HG03565 (cell line): ENCODE measurements at regions not wholly inside any gene's neighbourhood (a gene's known extent, or its start where the extent isn't known, plus 50 kb on each side); places are given as distances from the start of the nearest gene placed in this dataset.
A peak's percentile ranks its signal among the peaks of the same experiment; 100 is the strongest.

Experiments
- ATAC-seq: cut with Tn5 transposase; IDR thresholded peaks from one replicate; pipeline ENCODE4 v1.9.1; 2021; ENCODE audit warnings: mild to moderate bottlenecking, moderate library complexity; ENCODE audit not compliant: unreplicated experiment

GRCh38 chr14:65278589-65278988, 133.9 kb upstream of the FUT8 start:
- ATAC-seq: no peak

DNA sequence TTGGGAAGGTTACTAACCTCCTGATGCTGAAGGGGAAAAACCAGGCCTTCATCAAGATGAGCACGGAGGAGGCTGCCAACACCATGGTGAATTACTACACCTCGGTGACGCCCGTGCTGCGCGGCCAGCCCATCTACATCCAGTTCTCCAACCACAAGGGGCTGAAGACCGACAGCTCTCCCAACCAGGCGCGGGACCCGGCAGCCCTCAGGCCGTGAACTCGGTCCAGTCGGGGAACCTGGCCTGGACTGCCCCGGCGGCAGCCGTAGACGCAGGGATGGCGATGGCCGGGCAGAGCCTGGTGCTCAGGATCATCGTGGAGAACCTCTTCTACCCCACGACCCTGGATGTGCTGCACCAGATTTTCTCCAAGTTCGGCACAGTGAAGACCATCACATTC, 133.0 kb upstream of the FUT8 start:
- ATAC-seq: no peak

DNA sequence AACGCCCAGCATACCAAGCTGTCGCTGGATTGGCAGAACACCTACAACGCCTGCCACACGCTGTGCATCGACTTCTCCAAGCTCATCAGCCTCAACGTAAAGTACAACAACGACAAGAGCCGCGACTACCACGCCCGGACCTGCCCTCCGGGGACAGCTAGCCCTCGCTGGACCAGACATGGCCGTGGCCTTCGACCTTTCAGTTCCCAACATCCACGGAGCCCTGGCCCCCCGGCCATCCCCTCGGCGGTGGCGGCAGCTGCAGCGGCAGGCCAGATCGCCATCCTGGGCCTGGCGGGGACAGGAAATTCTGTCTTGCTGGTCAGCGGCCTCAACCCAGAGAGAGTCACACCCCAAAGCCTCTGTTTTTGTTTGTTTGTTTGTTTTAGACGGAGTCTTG, 132.6 kb upstream of the FUT8 start:
- ATAC-seq: no peak

- no peak for ATAC-seq
Observed at GRCh38 chr14:65280653-65281052, 131.9 kb upstream of the FUT8 start.

- no peak for ATAC-seq
Observed at GRCh38 chr14:65281991-65282895, 130.3 kb upstream of the FUT8 start.

- ATAC-seq: no peak
Observed at GRCh38 chr14:65282896-65283253, 129.7 kb upstream of the FUT8 start.

DNA sequence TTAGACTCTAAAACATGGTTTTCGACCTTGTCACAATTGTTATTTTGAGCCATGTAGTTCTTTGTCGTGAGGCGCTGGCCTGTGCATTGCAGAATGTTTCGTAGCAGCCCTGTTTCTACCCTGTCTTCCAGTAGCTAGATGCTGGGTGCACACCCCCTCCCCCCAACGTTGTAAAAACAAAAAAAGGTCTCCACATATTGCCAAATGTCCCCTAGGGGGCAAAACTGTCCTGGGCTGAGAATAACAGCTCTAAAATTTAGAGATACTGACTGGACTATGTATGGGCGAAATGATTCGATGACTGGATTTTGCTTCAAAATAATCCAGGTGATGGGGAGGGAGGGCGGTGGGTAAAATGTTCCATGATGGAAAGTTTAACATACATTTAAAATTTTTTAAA, 126.1 kb upstream of the FUT8 start:
- ATAC-seq: no peak

- ATAC-seq: peak; percentile 42
Observed at GRCh38 chr14:65287264-65288131, 125.0 kb upstream of the FUT8 start.

GRCh38 chr14:65290830-65291229, 121.7 kb upstream of the FUT8 start:
- no peak for ATAC-seq

- ATAC-seq: no peak
Observed at GRCh38 chr14:65291531-65291930, 121.0 kb upstream of the FUT8 start.

GRCh38 chr14:65294816-65295215, 117.7 kb upstream of the FUT8 start:
- no peak for ATAC-seq

DNA sequence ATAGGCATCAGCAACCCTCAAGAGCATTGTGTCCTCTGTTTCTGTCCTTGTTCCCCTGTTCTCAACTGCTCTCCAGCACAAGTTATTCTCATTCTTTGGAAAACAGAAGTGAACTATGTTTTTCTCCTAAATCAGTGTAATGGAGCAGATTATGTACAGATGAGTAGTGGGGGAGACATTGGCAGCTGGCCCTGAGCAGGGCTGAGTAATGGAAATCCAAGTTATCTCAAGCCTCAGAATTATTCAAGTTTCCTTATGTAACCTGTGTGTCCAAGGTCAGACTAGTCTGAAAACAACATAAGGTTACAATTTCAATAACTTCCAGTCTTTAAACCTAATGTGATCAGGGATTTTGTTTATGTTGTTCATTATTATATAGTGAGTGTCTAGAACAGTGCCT, 116.1 kb upstream of the FUT8 start:
- no peak for ATAC-seq

- no peak for ATAC-seq
Observed at GRCh38 chr14:65296876-65297275, 115.7 kb upstream of the FUT8 start.

GRCh38 chr14:65297744-65298143, 114.8 kb upstream of the FUT8 start:
- no peak for ATAC-seq

GRCh38 chr14:65299826-65300225, 112.7 kb upstream of the FUT8 start:
- no peak for ATAC-seq

GRCh38 chr14:65301862-65302539, 110.5 kb upstream of the FUT8 start:
- ATAC-seq: peak; percentile 39

DNA sequence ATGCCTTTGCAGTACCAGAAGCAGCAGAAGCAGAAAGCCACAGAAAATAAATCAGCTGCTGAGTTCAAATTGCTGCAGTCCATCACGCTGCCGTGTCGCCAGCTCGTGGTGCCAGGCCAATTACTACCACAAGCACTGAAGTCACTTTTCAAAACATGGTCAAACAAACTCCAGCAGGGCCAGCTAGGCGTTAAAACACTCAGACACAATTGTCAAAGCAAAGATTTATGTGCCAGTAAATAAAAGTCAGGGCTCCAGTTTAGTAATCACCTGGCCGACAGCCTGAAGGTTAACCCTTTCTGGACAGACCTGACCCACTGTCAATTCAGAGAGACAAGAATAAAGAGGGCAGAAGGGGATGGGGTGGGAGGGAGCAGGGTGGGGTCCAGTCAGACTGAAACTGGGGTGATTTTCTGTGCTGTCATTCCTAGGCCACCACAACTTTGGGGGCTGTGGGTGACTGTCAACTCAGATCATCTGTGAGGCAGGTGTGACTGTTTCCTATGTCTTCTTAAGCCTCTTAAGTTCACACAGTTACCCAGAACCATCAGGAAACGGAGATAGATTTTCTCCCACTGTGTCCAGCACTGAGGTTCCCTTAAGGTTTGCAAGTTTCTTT, 109.8 kb upstream of the FUT8 start:
- ATAC-seq: peak; percentile 34

DNA sequence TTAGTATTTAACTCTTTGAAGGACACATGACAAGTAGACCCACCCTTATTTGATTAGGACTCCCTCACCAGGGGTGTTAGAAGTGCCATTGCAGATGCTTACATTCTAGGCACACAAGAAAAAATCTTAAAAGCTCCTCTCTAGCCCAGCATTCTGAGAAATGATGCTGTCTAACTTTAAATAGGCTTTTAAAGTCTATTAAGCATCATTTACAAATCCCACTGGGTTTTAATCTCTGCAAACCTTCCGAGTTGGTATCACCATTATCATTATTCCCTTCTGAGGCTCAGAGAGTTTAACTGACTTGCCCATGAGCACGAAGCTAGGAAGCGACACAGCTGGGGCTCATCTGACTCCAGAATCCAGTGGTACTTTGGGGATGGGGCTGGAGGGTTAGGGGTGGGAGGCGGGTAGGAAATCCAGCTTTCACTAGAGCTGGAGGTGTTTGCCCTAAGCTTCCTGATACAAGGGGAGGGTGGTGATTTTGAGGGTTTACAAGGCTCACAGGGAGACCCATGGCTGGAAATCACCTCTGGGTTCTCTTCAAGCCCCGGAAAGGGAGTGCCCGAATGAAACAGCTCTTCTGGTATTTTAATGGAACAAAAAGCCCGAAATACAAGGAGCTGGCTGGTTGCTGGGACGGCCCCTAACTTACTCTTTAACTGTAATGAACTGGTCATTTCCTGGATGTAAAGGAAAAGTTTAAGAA, 109.2 kb upstream of the FUT8 start:
- no peak for ATAC-seq

DNA sequence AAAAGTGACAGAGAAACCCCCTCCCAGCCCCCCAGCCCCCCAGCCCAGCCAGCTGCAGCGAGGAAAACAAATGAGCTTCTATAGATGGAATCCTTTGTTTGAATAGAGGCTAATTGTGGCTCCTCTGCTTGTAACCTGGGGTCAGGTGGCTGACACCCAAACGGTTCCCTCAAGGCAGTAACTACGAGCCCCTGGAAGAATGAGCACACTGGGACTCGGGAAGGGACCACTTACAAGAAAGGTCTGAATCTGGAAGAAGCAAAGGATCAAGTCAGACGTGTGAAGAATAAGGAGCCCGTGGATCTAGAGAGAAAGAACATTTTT, 108.7 kb upstream of the FUT8 start:
- ATAC-seq: no peak

DNA sequence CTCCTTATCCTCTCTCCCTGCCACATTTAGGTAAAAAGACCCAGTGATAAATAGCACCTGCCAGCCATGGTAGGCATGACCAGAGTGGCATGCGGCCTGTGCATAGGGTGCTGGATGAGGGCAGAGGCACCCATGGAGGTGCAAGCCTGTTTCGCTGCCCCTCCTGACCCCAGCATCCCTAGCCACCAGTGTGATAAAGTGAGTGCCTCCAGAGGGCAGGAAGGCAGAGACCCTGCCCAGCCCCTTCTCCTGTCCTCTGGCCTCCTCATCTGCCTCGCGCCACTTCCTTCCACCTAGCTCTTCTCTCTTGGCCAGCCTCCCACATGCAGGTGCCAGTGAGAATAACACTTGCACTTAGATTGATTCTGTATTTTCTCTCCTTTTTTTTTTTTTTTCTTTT, 108.3 kb upstream of the FUT8 start:
- no peak for ATAC-seq

DNA sequence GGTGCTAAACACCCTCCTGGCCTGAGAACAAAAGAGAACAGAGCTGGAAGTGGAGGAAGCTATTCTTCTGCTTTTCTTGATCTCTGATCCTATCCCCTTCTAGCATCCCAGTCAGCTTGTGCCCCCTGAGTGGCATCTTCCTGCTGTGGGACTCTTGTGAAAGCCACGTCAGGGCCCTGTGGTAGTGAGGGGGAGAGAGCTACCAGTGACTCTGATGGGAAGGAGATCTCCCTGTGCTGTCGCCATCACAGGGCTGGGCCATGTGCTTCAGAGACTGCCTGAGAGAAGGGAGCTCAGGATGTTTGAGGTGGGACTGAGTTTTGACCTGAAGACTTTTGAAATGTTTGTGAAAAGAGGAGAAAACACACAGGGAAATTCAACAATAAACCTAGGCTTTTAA, 107.6 kb upstream of the FUT8 start:
- no peak for ATAC-seq
